H1 (cell line): ENCODE measurements at regions not wholly inside any gene's neighbourhood (a gene's known extent, or its start where the extent isn't known, plus 50 kb on each side); places are given as distances from the start of the nearest gene placed in this dataset.

ENCODE experiments used
- CTCF ChIA-PET: fragments of 300-600 bp; sonication (Branson Sonifier 250); formaldehyde crosslinking; loops from one replicate; lab custom pipeline; 2021; ENCODE audit not compliant: partially characterized antibody; lab: Charles Lee
- POLR2A ChIA-PET: fragments of 300-600 bp; sonication (Branson Sonifier 250); formaldehyde crosslinking; loops from one replicate; lab custom pipeline; 2021; ENCODE audit warnings: inconsistent platforms; ENCODE audit not compliant: partially characterized antibody; lab: Charles Lee
- DNase-seq, 2 experiments: peaks; one replicate each; pipeline versions ENCODE4 v3.0.0 to v3.0.0-alpha.2; 2010 to 2022; ENCODE audit warnings: low spot score in 2 of 2, low read depth in 1 of 2, mixed read lengths in 1 of 2
- FAIRE-seq: peaks from 2 replicates; lab custom pipeline; 2011; peaks lifted over from hg19 to GRCh38; lab: Jason Lieb, UNC
- H2AFZ ChIP-seq: 2 replicates; pipeline ENCODE4 v1.8.1; 2012; ENCODE audit warnings: low read length, inconsistent platforms
- H2AK5ac ChIP-seq: 2 replicates; pipeline ENCODE4 v1.6.1; 2013; ENCODE audit warnings: low read depth, low read length
- H2BK120ac ChIP-seq: replicated peaks from 2 replicates; pipeline ENCODE3; 2013; ENCODE audit warnings: low read depth, low read length, inconsistent platforms
- H2BK12ac ChIP-seq: 2 replicates; pipeline ENCODE4 v1.6.1; 2013; ENCODE audit warnings: low read depth, low read length
- H2BK15ac ChIP-seq: 2 replicates; pipeline ENCODE4 v1.6.1; 2013; ENCODE audit warnings: low read length
- H2BK20ac ChIP-seq: 2 replicates; pipeline ENCODE4 v1.6.1; 2013; ENCODE audit warnings: low read length
- H2BK5ac ChIP-seq: 2 replicates; pipeline ENCODE4 v1.6.1; 2013; ENCODE audit warnings: low read depth, low read length
- H3K14ac ChIP-seq: 2 replicates; pipeline ENCODE4 v1.6.1; 2013; ENCODE audit warnings: inconsistent platforms; ENCODE audit not compliant: insufficient read length
- H3K18ac ChIP-seq: 2 replicates; pipeline ENCODE4 v1.6.1; 2013; ENCODE audit warnings: low read length; ENCODE audit errors: extremely low read depth
- H3K23ac ChIP-seq: 2 replicates; pipeline ENCODE4 v1.6.1; 2013; ENCODE audit warnings: inconsistent platforms; ENCODE audit not compliant: insufficient read length
- H3K23me2 ChIP-seq: 2 replicates; pipeline ENCODE4 v1.6.1; 2013; ENCODE audit warnings: low read depth, low read length
- H3K27ac ChIP-seq: 2 replicates; pipeline ENCODE4 v1.6.1; 2011; ENCODE audit warnings: low read depth, low read length, inconsistent platforms
- H3K27me3 ChIP-seq, 4 experiments: replicated peaks in 1 of 4; 1 replicate in 1 of 4; 2 replicates in 3 of 4; pipeline versions ENCODE4 v1.6.1 to v1.8.1; 2011 to 2013; ENCODE audit warnings: low read length in 3 of 4, mild to moderate bottlenecking in 3 of 4, inconsistent platforms in 2 of 4, mixed read lengths in 2 of 4, moderate library complexity in 1 of 4; ENCODE audit not compliant: control insufficient read depth in 3 of 4, insufficient read depth in 3 of 4; ENCODE audit errors: extremely low read depth in 1 of 4
- H3K36me3 ChIP-seq, 4 experiments: 2 replicates each; pipeline versions ENCODE4 v1.6.1 to v1.8.1; 2011 to 2013; ENCODE audit warnings: mild to moderate bottlenecking in 4 of 4, low read length in 3 of 4, moderate library complexity in 2 of 4, control low read depth in 1 of 4, inconsistent platforms in 1 of 4; ENCODE audit not compliant: insufficient read depth in 4 of 4, control insufficient read depth in 2 of 4
- H3K4ac ChIP-seq: replicated peaks from 2 replicates; pipeline ENCODE3; 2013; ENCODE audit warnings: low read length, low read depth, mixed read lengths, inconsistent platforms; ENCODE audit not compliant: insufficient read length
- H3K4me1 ChIP-seq, 4 experiments: replicated peaks in 1 of 4; 1 replicate in 1 of 4; 2 replicates in 3 of 4; pipeline versions ENCODE4 v1.6.1 to v1.8.1; 2011 to 2013; ENCODE audit warnings: low read length in 3 of 4, inconsistent platforms in 2 of 4, mixed read lengths in 1 of 4; ENCODE audit not compliant: insufficient read depth in 4 of 4, control insufficient read depth in 3 of 4
- H3K4me2 ChIP-seq, 2 experiments: 2 replicates each; pipeline versions ENCODE4 v1.6.1 to v1.8.1; 2011 to 2013; ENCODE audit warnings: low read depth in 2 of 2, low read length in 2 of 2, control low read depth in 1 of 2, inconsistent platforms in 1 of 2, mild to moderate bottlenecking in 1 of 2; ENCODE audit not compliant: insufficient read depth in 1 of 2
- H3K4me3 ChIP-seq, 4 experiments: fragments of 200-600, 300-600 bp in 1 of 4; sonication (generic), shearing (Covaris generic), sonication (Bioruptor Twin) in 1 of 4; 2 replicates each; pipeline versions ENCODE4 v1.5.1 to v1.8.1; 2011 to 2016; ENCODE audit warnings: low read length in 4 of 4, low read depth in 3 of 4, control low read depth in 2 of 4, inconsistent platforms in 2 of 4, mild to moderate bottlenecking in 2 of 4, mixed read lengths in 1 of 4, moderate library complexity in 1 of 4; ENCODE audit not compliant: insufficient read depth in 2 of 4; ENCODE audit errors: extremely low read depth in 1 of 4
- H3K56ac ChIP-seq: replicated peaks from 2 replicates; pipeline ENCODE3; 2013; ENCODE audit warnings: low read depth, mild to moderate bottlenecking, mixed read lengths, low read length, inconsistent platforms; ENCODE audit not compliant: insufficient read length
- H3K79me1 ChIP-seq: 2 replicates; pipeline ENCODE4 v1.6.1; 2013; ENCODE audit warnings: low read depth, low read length, control low read depth
- H3K79me2 ChIP-seq, 2 experiments: 2 replicates each; pipeline versions ENCODE4 v1.6.1 to v1.8.1; 2012 to 2013; ENCODE audit warnings: low read length in 2 of 2, mild to moderate bottlenecking in 2 of 2, inconsistent platforms in 1 of 2; ENCODE audit not compliant: insufficient read depth in 2 of 2, control insufficient read depth in 1 of 2
- H3K9ac ChIP-seq, 4 experiments: replicated peaks in 1 of 4; 1 replicate in 1 of 4; 2 replicates in 3 of 4; pipeline versions ENCODE4 v1.6.1 to v1.8.1; 2011 to 2013; ENCODE audit warnings: low read depth in 3 of 4, low read length in 3 of 4, control low read depth in 2 of 4, mild to moderate bottlenecking in 2 of 4, moderate library complexity in 2 of 4, inconsistent platforms in 1 of 4; ENCODE audit errors: extremely low read depth in 1 of 4
- H3K9me3 ChIP-seq, 2 experiments: 2 replicates each; pipeline versions ENCODE4 v1.6.1 to v1.8.1; 2012 to 2013; ENCODE audit warnings: mild to moderate bottlenecking in 2 of 2, moderate library complexity in 2 of 2, control low read depth in 1 of 2, inconsistent platforms in 1 of 2, low read depth in 1 of 2, low read length in 1 of 2, mixed read lengths in 1 of 2; ENCODE audit not compliant: insufficient read depth in 2 of 2
- H4K20me1 ChIP-seq, 2 experiments: replicated peaks in 1 of 2; 2 replicates each; pipeline versions ENCODE3 to v1.8.1; 2011 to 2013; ENCODE audit warnings: inconsistent platforms in 2 of 2, low read length in 2 of 2, mild to moderate bottlenecking in 1 of 2; ENCODE audit not compliant: insufficient read depth in 2 of 2, control insufficient read depth in 1 of 2
- H4K5ac ChIP-seq: 2 replicates; pipeline ENCODE4 v1.6.1; 2013; ENCODE audit warnings: low read length, low read depth, mixed read lengths, inconsistent platforms; ENCODE audit not compliant: insufficient read length
- H4K8ac ChIP-seq: 2 replicates; pipeline ENCODE4 v1.8.0; 2013; ENCODE audit warnings: mild to moderate bottlenecking, moderate library complexity, low read length, inconsistent platforms; ENCODE audit not compliant: insufficient read depth; ENCODE audit errors: extremely low read depth
- H4K91ac ChIP-seq: replicated peaks from 2 replicates; pipeline ENCODE3; 2013; ENCODE audit warnings: low read length, mixed read lengths, inconsistent platforms; ENCODE audit not compliant: insufficient read length
- CBX8 ChIP-seq: fragments of 300-800, 300-1000 bp; sonication (generic); IDR thresholded peaks from 2 replicates; pipeline ENCODE4 v1.7.1; 2016; ENCODE audit warnings: low read depth, low read length, borderline replicate concordance
- CREB1 ChIP-seq: IDR thresholded peaks from 2 replicates; pipeline ENCODE4 v1.6.1; 2012; ENCODE audit warnings: inconsistent platforms
- FOSL1 ChIP-seq: IDR thresholded peaks from 2 replicates; pipeline ENCODE4 v1.6.1; 2011; ENCODE audit warnings: mild to moderate bottlenecking, low read depth, low read length, moderate library complexity; ENCODE audit not compliant: insufficient read depth
- JUND ChIP-seq: IDR thresholded peaks from 2 replicates; pipeline ENCODE4 v1.6.1; 2011; ENCODE audit warnings: mild to moderate bottlenecking, improper control_type of control experiment, low read length
- KDM4A ChIP-seq: IDR thresholded peaks from one replicate; pipeline ENCODE4 v1.7.1; 2012; ENCODE audit warnings: low read depth, mild to moderate bottlenecking, moderate library complexity, low read length, inconsistent platforms; ENCODE audit not compliant: severe bottlenecking
- NANOG ChIP-seq: IDR thresholded peaks from 2 replicates; pipeline ENCODE4 v1.6.1; 2011; ENCODE audit warnings: low read length, low read depth, mild to moderate bottlenecking, inconsistent platforms; ENCODE audit not compliant: insufficient read depth, poor library complexity, severe bottlenecking
- POLR2AphosphoS5 ChIP-seq: IDR thresholded peaks from 2 replicates; pipeline ENCODE4 v1.6.1; 2011; ENCODE audit warnings: low read depth, low read length
- SIN3A ChIP-seq, 2 experiments: IDR thresholded peaks in 1 of 2; conservative IDR thresholded peaks in 1 of 2; 2 replicates each; pipeline ENCODE4 v1.6.1; 2011 to 2012; ENCODE audit warnings: low read length in 2 of 2, improper control_type of control experiment in 1 of 2, low read depth in 1 of 2, mild to moderate bottlenecking in 1 of 2
- SP1 ChIP-seq: IDR thresholded peaks from 2 replicates; pipeline ENCODE4 v1.6.1; 2011; ENCODE audit warnings: low read depth, low read length
- TAF1 ChIP-seq: IDR thresholded peaks from 2 replicates; pipeline ENCODE4 v1.6.1; 2011; ENCODE audit warnings: mild to moderate bottlenecking, low read depth, low read length
- TEAD4 ChIP-seq: IDR thresholded peaks from 2 replicates; pipeline ENCODE4 v1.6.1; 2012; ENCODE audit warnings: low read depth, low read length, inconsistent platforms, mixed read lengths
- ZNF274 ChIP-seq: IDR thresholded peaks from 2 replicates; pipeline ENCODE4 v1.7.0; 2012; ENCODE audit warnings: low read length, borderline replicate concordance; ENCODE audit errors: extremely low read depth
- WGBS, 2 experiments: shearing (Covaris generic) in 1 of 2; methylation state at CpG; one replicate each; pipeline versions ENCODE4 v1.1.6 to v1.1.7; 2013 to 2015; ENCODE audit warnings: low lambda C conversion rate in 2 of 2, mixed read lengths in 2 of 2, inconsistent platforms in 1 of 2, low coverage in 1 of 2, missing lambda C conversion rate in 1 of 2; ENCODE audit not compliant: insufficient replicate concordance in 2 of 2, insufficient coverage in 1 of 2, insufficient read length in 1 of 2; ENCODE audit errors: extremely low coverage in 1 of 2, missing lambda C conversion rate in 1 of 2; 5-methylcytosine and 5-hydroxymethylcytosine counted together
- TF ChIP-seq, protein P1 (sequence below): IDR thresholded peaks from 2 replicates; pipeline ENCODE4 v1.6.1; 2011; ENCODE audit warnings: low read depth, mild to moderate bottlenecking, low read length; ENCODE audit not compliant: insufficient read depth

DNA sequence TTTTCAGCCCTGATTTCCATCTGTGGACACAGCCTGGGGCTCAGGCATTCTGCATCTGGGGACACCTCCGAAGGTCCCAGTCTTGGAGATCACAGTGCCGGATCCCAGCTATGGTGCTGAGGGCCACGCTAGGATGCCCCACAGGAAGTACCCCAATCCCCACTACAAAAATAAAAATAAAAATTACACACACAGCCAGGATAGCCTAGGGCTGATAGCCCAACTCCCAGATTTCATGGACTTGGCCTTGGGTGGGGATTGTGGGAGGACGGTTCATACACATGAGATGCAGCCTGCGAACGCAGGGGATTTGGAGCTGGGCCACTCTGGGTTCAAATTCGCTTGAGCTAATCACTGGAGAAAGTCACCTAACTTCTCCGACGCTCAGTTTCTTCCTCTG lies 237.7 kb downstream of the BUD13 start:
- POLR2A ChIA-PET, result interaction anchor here (1.6 kb wide), 1 partner anchor 13 kb away, joined by 4 read pairs; no protein-coding TSS in a partner anchor
- no peak overlapping the region for H2BK20ac ChIP-seq
- peaks cover 0 to 3% of the 10 kb centered on the region in 2 experiments; a peak in 1 of 4 replicates for H3K9me3 ChIP-seq
- H3K4me3 ChIP-seq, result no peak overlapping the region
- H3K4ac ChIP-seq, result no peak overlapping the region
- H3K79me1 ChIP-seq, result no peaks in the 10 kb centered on the region
- no peak overlapping the region for H2AFZ ChIP-seq
- H2BK120ac ChIP-seq, result no peak overlapping the region
- H4K8ac ChIP-seq, result no peak overlapping the region
- H3K9ac ChIP-seq, result no peak overlapping the region
- no peaks in the 10 kb centered on the region; the same call in 1 of the 2 replicates for H3K23me2 ChIP-seq
- no peak for FAIRE-seq
- no peak overlapping the region for H2BK12ac ChIP-seq
- H2AK5ac ChIP-seq, result no peak overlapping the region
- H3K23ac ChIP-seq, result no peak overlapping the region
- H2BK15ac ChIP-seq, result no peak overlapping the region
- H3K27ac ChIP-seq, result no peak overlapping the region
- no peak overlapping the region for H3K14ac ChIP-seq
- H2BK5ac ChIP-seq, result no peak overlapping the region
- DNase-seq, result no peak
- no peak overlapping the region for H4K5ac ChIP-seq
- H3K27me3 ChIP-seq, result peaks cover 0 to 4% (median 0%) of the 10 kb centered on the region in 4 experiments; a peak in 3 of 7 replicates
- no peaks in the 10 kb centered on the region for H4K20me1 ChIP-seq
- no peak overlapping the region for H3K56ac ChIP-seq
- H3K36me3 ChIP-seq, result no peaks in the 10 kb centered on the region
- peaks cover 0 to 4% (median 1%) of the 10 kb centered on the region in 4 experiments; a peak in 2 of 7 replicates for H3K4me1 ChIP-seq
- H3K79me2 ChIP-seq, result no peaks in the 10 kb centered on the region
- CTCF ChIA-PET, result interaction anchor here (0.8 to 11.6 kb wide), 15 partner anchors 11 to 244 kb away, joined by 3 to 96 read pairs (median 4); no protein-coding TSS in a partner anchor
- H3K4me2 ChIP-seq, result no peak overlapping the region
- H3K18ac ChIP-seq, result no peak overlapping the region
- 94% methylated on average over 9 of the region's 9 CpGs; no CpG with 5 or more reads in 1 of the 2 experiments for WGBS, 2 experiments
- H4K91ac ChIP-seq, result no peak overlapping the region
- TF ChIP-seq ZNF274, result no peak
- no peak for TF ChIP-seq TAF1
- no peak for TF ChIP-seq CREB1
- TF ChIP-seq, protein P1, sequence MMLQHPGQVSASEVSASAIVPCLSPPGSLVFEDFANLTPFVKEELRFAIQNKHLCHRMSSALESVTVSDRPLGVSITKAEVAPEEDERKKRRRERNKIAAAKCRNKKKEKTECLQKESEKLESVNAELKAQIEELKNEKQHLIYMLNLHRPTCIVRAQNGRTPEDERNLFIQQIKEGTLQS, result no peak
- TF ChIP-seq KDM4A, result no peak
- no peak for TF ChIP-seq CBX8
- no peak for TF ChIP-seq JUND
- TF ChIP-seq POLR2AphosphoS5, result no peak
- TF ChIP-seq FOSL1, result no peak
- TF ChIP-seq TEAD4, result no peak
- TF ChIP-seq NANOG, result no peak
- TF ChIP-seq SIN3A (conservative IDR thresholded peaks at IDR 0.05 in 1 of 2, IDR thresholded peaks at IDR 0.05 in 1 of 2; ENCODE audit: low read depth in 1 of 2, low read length in 2 of 2), result no peak
- no peak for TF ChIP-seq SP1
